Smooth muscle cell (in vitro differentiated cells): ENCODE measurements at regions not wholly inside any gene's neighbourhood (a gene's known extent, or its start where the extent isn't known, plus 50 kb on each side); places are given as distances from the start of the nearest gene placed in this dataset.

Source experiments
- DNase-seq: peaks from one replicate; lab custom pipeline; 2025; ENCODE audit not compliant: unreplicated experiment; lab: John Stamatoyannopoulos, UW
- H2AFZ ChIP-seq: fragments of 200-600 bp; sonication (generic); 2 replicates; pipeline ENCODE4 v1.6.0; 2016; ENCODE audit warnings: antibody characterized with exemption, low read depth, mild to moderate bottlenecking
- H3F3A ChIP-seq: fragments of 200-600 bp; sonication (generic); 2 replicates; pipeline ENCODE4 v1.6.0; 2017; ENCODE audit warnings: antibody characterized with exemption, low read depth
- H3K27ac ChIP-seq: fragments of 200-600 bp; sonication (generic); 2 replicates; pipeline ENCODE4 v1.5.1; 2016; ENCODE audit warnings: low read depth, mild to moderate bottlenecking
- H3K27me3 ChIP-seq: fragments of 200-600 bp; sonication (generic); 2 replicates; pipeline ENCODE4 v1.6.1; 2016; ENCODE audit warnings: low read depth, mild to moderate bottlenecking
- H3K36me3 ChIP-seq: fragments of 200-600 bp; sonication (generic); 2 replicates; pipeline ENCODE4 v1.5.1; 2016; ENCODE audit warnings: low read depth
- H3K4me1 ChIP-seq: fragments of 200-600 bp; sonication (generic); 2 replicates; pipeline ENCODE4 v1.5.1; 2016; ENCODE audit warnings: low read depth
- H3K4me2 ChIP-seq: fragments of 200-600 bp; sonication (generic); 2 replicates; pipeline ENCODE4 v1.6.0; 2016; ENCODE audit warnings: mild to moderate bottlenecking
- H3K4me3 ChIP-seq: fragments of 200-600 bp; sonication (generic); 2 replicates; pipeline ENCODE4 v1.5.1; 2016; ENCODE audit warnings: mild to moderate bottlenecking
- H3K79me2 ChIP-seq: fragments of 200-600 bp; sonication (generic); 2 replicates; pipeline ENCODE4 v1.6.0; 2016; ENCODE audit warnings: low read depth, mild to moderate bottlenecking
- H3K9ac ChIP-seq: fragments of 200-600 bp; sonication (generic); 2 replicates; pipeline ENCODE4 v1.6.0; 2016; ENCODE audit warnings: low read depth
- H3K9me3 ChIP-seq: fragments of 200-600 bp; sonication (generic); replicated peaks from 2 replicates; pipeline ENCODE4 v1.5.1; 2016; ENCODE audit warnings: low read depth
- H4K20me1 ChIP-seq: fragments of 200-600 bp; sonication (generic); 2 replicates; pipeline ENCODE4 v1.6.0; 2016; ENCODE audit warnings: low read depth
- WGBS: methylation state at CpG from one replicate; pipeline ENCODE4 v1.1.7; 2016; ENCODE audit warnings: low lambda C conversion rate; 5-methylcytosine and 5-hydroxymethylcytosine counted together
- TF ChIP-seq, protein P1 (sequence below): fragments of 200-600 bp; sonication (generic); IDR thresholded peaks from 2 replicates; pipeline ENCODE4 v1.5.1; 2017; ENCODE audit warnings: borderline replicate concordance, mild to moderate bottlenecking, antibody characterized with exemption; ENCODE audit not compliant: insufficient read depth, poor library complexity, severe bottlenecking

DNA sequence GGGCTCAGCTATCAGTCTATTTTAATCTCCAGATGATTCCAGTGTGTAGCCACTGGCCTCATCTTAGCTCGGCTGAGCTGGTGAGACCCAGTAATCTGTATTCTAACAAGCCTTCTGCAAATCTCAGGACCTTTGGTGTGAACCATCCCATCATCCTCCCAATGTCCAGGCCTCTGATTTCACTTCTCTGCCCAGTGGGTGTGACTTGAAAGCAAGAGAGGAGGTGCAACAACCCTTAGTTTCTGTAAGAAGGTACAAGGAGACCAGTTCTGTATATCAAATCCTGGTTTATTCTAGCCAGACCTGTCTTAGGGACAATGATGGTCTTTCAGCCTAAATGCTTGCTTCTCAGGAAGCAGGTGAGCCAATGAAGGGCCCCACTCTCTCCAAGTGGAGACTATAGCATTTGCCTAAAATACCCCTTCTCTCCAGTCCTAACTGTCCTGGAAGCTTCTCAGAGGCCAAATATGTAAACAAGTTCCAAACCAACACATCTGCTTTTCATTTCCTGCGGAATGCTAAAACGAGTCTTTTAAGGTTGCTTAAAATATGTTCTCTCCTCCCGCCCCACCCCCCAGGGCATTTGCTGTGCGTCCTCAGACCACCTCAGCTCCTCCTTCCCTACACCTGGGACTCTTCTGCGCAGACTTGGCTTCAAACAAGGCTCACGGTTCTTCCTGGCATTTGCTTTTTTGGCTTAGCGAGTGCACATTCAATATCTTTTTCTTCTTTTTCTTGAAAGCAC, 78.4 kb upstream of the FUT8 start:
- Histone ChIP-seq H3K36me3 (no peaks in the 10 kb centered on the region), H3K4me2 (peak overlapping the region; percentile 71), H3F3A (peaks cover 9% of the 10 kb centered on the region), H3K27me3 (no peaks in the 10 kb centered on the region), H4K20me1 (no peaks in the 10 kb centered on the region), H3K4me1 (peaks cover 20% of the 10 kb centered on the region), H2AFZ (peak overlapping the region; percentile 67), H3K4me3 (no peak overlapping the region), H3K79me2 (no peaks in the 10 kb centered on the region), H3K27ac (peak overlapping the region; percentile 75), H3K9ac (no peak overlapping the region), H3K9me3 (no peaks in the 10 kb centered on the region)
- WGBS, result 11% methylated on average over 8 of the region's 8 CpGs
- DNase-seq, result no peak
- TF ChIP-seq, protein P1, sequence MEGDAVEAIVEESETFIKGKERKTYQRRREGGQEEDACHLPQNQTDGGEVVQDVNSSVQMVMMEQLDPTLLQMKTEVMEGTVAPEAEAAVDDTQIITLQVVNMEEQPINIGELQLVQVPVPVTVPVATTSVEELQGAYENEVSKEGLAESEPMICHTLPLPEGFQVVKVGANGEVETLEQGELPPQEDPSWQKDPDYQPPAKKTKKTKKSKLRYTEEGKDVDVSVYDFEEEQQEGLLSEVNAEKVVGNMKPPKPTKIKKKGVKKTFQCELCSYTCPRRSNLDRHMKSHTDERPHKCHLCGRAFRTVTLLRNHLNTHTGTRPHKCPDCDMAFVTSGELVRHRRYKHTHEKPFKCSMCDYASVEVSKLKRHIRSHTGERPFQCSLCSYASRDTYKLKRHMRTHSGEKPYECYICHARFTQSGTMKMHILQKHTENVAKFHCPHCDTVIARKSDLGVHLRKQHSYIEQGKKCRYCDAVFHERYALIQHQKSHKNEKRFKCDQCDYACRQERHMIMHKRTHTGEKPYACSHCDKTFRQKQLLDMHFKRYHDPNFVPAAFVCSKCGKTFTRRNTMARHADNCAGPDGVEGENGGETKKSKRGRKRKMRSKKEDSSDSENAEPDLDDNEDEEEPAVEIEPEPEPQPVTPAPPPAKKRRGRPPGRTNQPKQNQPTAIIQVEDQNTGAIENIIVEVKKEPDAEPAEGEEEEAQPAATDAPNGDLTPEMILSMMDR, result no peak

GRCh38 chr14:65334765-65335410, 77.6 kb upstream of the FUT8 start:
- peak overlapping the region; percentile 71 for H3K4me2 ChIP-seq
- no peaks in the 10 kb centered on the region for H3K79me2 ChIP-seq
- H3K27ac ChIP-seq, result peak overlapping the region; percentile 75
- H3K9me3 ChIP-seq, result no peaks in the 10 kb centered on the region
- no peaks in the 10 kb centered on the region for H3K27me3 ChIP-seq
- no peak for DNase-seq
- H2AFZ ChIP-seq, result peak overlapping the region; percentile 67
- H3F3A ChIP-seq, result peaks cover 9% of the 10 kb centered on the region
- no peaks in the 10 kb centered on the region for H4K20me1 ChIP-seq
- peaks cover 20% of the 10 kb centered on the region for H3K4me1 ChIP-seq
- H3K9ac ChIP-seq, result no peak overlapping the region
- no peak overlapping the region for H3K4me3 ChIP-seq
- H3K36me3 ChIP-seq, result no peaks in the 10 kb centered on the region
- 15% methylated on average over 8 of the region's 8 CpGs for WGBS
- TF ChIP-seq, protein P1, result no peak

- Histone ChIP-seq H3K4me3 (no peak overlapping the region), H3K79me2 (no peaks in the 10 kb centered on the region), H3K4me1 (peaks cover 20% of the 10 kb centered on the region), H3K36me3 (no peaks in the 10 kb centered on the region), H3K4me2 (peak overlapping the region; percentile 71), H2AFZ (peak overlapping the region; percentile 67), H3K9ac (no peak overlapping the region), H3K27me3 (no peaks in the 10 kb centered on the region), H3F3A (peaks cover 9% of the 10 kb centered on the region), H3K27ac (peak overlapping the region; percentile 75), H3K9me3 (no peaks in the 10 kb centered on the region), H4K20me1 (no peaks in the 10 kb centered on the region)
- TF ChIP-seq, protein P1, result no peak
- WGBS, result 62% methylated on average over 4 of the region's 4 CpGs
- no peak for DNase-seq
Measured at GRCh38 chr14:65335411-65335947, 77.1 kb upstream of the FUT8 start.
